GM18511 (cell line): ENCODE measurements at regions not wholly inside any gene's neighbourhood (a gene's known extent, or its start where the extent isn't known, plus 50 kb on each side); places are given as distances from the start of the nearest gene placed in this dataset.
"Not testable (repeated sequence)": the region's sequence is repeated elsewhere in the genome, so short reads cannot be mapped to it uniquely, and the experiment has no call there.

ENCODE experiments used
- ATAC-seq: cut with Tn5 transposase; IDR thresholded peaks from one replicate; pipeline ENCODE4 v1.9.1; 2021; ENCODE audit warnings: mild to moderate bottlenecking, moderate library complexity; ENCODE audit not compliant: unreplicated experiment

GRCh38 chr11:37298173-37298572 is 700.1 kb upstream of the RAG2 start:
- no peak for ATAC-seq

GRCh38 chr11:37286890-37287289 is 688.9 kb upstream of the RAG2 start:
- ATAC-seq, result no peak

- ATAC-seq, result no peak
Observed at GRCh38 chr11:37282367-37282766, 684.3 kb upstream of the RAG2 start.

GRCh38 chr11:37280200-37280599 is 682.2 kb upstream of the RAG2 start:
- no peak for ATAC-seq

- no peak for ATAC-seq
Observed at GRCh38 chr11:37277896-37278465, 679.9 kb upstream of the RAG2 start.

GRCh38 chr11:37264783-37265182 is 666.7 kb upstream of the RAG2 start:
- ATAC-seq, result no peak

GRCh38 chr11:37264060-37264459 is 666.0 kb upstream of the RAG2 start:
- no peak for ATAC-seq

- ATAC-seq, result not testable (repeated sequence)
Observed at GRCh38 chr11:37263467-37263866, 665.4 kb upstream of the RAG2 start.

GRCh38 chr11:37259734-37260133 is 661.7 kb upstream of the RAG2 start:
- ATAC-seq, result no peak

- ATAC-seq, result no peak
Observed at GRCh38 chr11:37248145-37248544, 650.1 kb upstream of the RAG2 start.

GRCh38 chr11:37246092-37246491 is 648.1 kb upstream of the RAG2 start:
- not testable (repeated sequence) for ATAC-seq

GRCh38 chr11:37230865-37231264 is 632.8 kb upstream of the RAG2 start:
- ATAC-seq, result no peak

- ATAC-seq, result no peak
Observed at GRCh38 chr11:37223962-37224361, 625.9 kb upstream of the RAG2 start.

GRCh38 chr11:37203006-37203405 is 605.0 kb upstream of the RAG2 start:
- no peak for ATAC-seq

- ATAC-seq, result no peak
Observed at GRCh38 chr11:37199082-37199481, 601.0 kb upstream of the RAG2 start.

- ATAC-seq, result no peak
Observed at GRCh38 chr11:37184326-37184725, 586.3 kb upstream of the RAG2 start.

- ATAC-seq, result no peak
Observed at GRCh38 chr11:37182031-37182430, 584.0 kb upstream of the RAG2 start.

- ATAC-seq, result no peak
Observed at GRCh38 chr11:37177721-37178120, 579.7 kb upstream of the RAG2 start.

GRCh38 chr11:37171451-37171850 is 573.4 kb upstream of the RAG2 start:
- ATAC-seq, result no peak

GRCh38 chr11:37170311-37170710 is 572.3 kb upstream of the RAG2 start:
- ATAC-seq, result no peak

GRCh38 chr11:37145434-37145833 is 547.4 kb upstream of the RAG2 start:
- not testable (repeated sequence) for ATAC-seq

GRCh38 chr11:37142591-37142990 is 544.6 kb upstream of the RAG2 start:
- ATAC-seq, result no peak

- ATAC-seq, result no peak
Observed at GRCh38 chr11:37141707-37142106, 543.7 kb upstream of the RAG2 start.
